Thoracic aorta (tissue), 2 donors: ENCODE measurements at regions not wholly inside any gene's neighbourhood (a gene's known extent, or its start where the extent isn't known, plus 50 kb on each side); places are given as distances from the start of the nearest gene placed in this dataset.

Experiments
- ATAC-seq: fragments of 150-250 bp; one replicate; pipeline ENCODE4 v1.8.0; 2017; ENCODE audit warnings: low read depth; ENCODE audit not compliant: insufficient number of reproducible peaks, low FRiP score
- DNase-seq: peaks from one replicate; pipeline ENCODE4 v3.0.0-alpha.2; 2020; ENCODE audit warnings: low spot score
- H3K27ac ChIP-seq, 2 donors: fragments of 200-600 bp; sonication (generic); 1 replicate in 1 of 2; 2 replicates in 1 of 2; pipeline ENCODE4 v1.5.1; 2016; ENCODE audit warnings: mild to moderate bottlenecking in 2 of 2, moderate library complexity in 2 of 2
- H3K27me3 ChIP-seq: fragments of 200-600 bp; sonication (generic); replicated peaks from 2 replicates; pipeline ENCODE4 v1.6.0; 2016; ENCODE audit warnings: mild to moderate bottlenecking; ENCODE audit not compliant: insufficient read depth
- H3K36me3 ChIP-seq: fragments of 200-600 bp; sonication (generic); one replicate; pipeline ENCODE4 v1.5.1; 2016
- H3K4me1 ChIP-seq, 2 donors: fragments of 200-600 bp; sonication (generic); 1 replicate in 1 of 2; 2 replicates in 1 of 2; pipeline versions ENCODE4 v1.5.1 to v1.6.0; 2016; ENCODE audit warnings: low read depth in 2 of 2, mild to moderate bottlenecking in 1 of 2; ENCODE audit not compliant: control insufficient read depth in 1 of 2
- H3K4me3 ChIP-seq: fragments of 200-600 bp; sonication (generic); 2 replicates; pipeline ENCODE4 v1.5.1; 2016; ENCODE audit warnings: mild to moderate bottlenecking
- H3K9me3 ChIP-seq: fragments of 200-600 bp; sonication (generic); 2 replicates; pipeline ENCODE4 v1.5.1; 2016
- TF ChIP-seq, protein P1 (sequence below): fragments of 200-600 bp; sonication (generic); IDR thresholded peaks from one replicate; pipeline ENCODE4 v1.5.1; 2019; ENCODE audit warnings: antibody characterized with exemption

DNA sequence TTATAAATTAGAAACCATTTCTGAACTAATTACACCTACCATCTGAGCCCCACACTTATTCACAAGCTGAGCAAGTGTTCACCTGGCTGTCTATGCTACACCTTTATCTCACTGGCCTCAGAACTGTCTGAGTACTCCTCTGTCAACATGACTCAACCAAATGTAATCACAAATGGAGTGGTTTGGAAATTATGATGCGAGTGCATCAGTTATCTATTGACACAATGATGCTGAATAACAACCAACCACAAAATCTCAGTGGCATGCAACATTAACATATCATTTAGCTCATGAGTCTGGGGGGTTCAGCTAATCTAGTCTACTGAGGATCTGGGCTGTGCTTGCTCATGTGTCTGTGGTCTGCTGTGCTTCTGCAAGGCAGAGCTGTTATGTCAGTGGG, 184.2 kb upstream of the NXPH2 start:
- Histone ChIP-seq H3K4me3 (no peak overlapping the region), H3K27ac (no peak overlapping the region), H3K27me3 (no peaks in the 10 kb centered on the region), H3K9me3 (no peaks in the 10 kb centered on the region), H3K4me1 (no peaks in the 10 kb centered on the region), H3K36me3 (no peaks in the 10 kb centered on the region)
- no peak for DNase-seq
- TF ChIP-seq, protein P1, sequence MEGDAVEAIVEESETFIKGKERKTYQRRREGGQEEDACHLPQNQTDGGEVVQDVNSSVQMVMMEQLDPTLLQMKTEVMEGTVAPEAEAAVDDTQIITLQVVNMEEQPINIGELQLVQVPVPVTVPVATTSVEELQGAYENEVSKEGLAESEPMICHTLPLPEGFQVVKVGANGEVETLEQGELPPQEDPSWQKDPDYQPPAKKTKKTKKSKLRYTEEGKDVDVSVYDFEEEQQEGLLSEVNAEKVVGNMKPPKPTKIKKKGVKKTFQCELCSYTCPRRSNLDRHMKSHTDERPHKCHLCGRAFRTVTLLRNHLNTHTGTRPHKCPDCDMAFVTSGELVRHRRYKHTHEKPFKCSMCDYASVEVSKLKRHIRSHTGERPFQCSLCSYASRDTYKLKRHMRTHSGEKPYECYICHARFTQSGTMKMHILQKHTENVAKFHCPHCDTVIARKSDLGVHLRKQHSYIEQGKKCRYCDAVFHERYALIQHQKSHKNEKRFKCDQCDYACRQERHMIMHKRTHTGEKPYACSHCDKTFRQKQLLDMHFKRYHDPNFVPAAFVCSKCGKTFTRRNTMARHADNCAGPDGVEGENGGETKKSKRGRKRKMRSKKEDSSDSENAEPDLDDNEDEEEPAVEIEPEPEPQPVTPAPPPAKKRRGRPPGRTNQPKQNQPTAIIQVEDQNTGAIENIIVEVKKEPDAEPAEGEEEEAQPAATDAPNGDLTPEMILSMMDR = no peak
- ATAC-seq = no peak

DNA sequence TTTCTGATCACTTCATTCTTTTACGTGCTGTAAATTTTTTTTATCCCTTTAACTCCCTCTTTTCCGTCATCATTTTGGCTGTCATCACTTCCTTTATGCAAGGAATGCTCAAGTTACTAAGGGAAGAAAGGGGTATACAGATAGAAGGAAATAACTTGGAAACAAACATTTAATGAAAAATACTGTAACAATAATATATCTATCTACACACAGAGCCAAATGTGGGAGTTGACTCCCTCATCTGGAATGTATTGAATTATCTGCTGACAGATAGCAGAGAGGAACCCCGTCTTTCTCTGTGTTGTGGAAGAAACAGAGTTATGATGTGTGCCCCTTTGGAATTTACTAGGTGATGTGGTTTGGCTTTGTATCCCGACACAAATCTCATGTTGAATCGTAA, 182.5 kb upstream of the NXPH2 start:
- TF ChIP-seq, protein P1 = no peak
- DNase-seq = no peak
- no peaks in the 10 kb centered on the region for H3K9me3 ChIP-seq
- H3K4me3 ChIP-seq = no peak overlapping the region
- H3K27me3 ChIP-seq = no peaks in the 10 kb centered on the region
- no peaks in the 10 kb centered on the region for H3K36me3 ChIP-seq
- H3K4me1 ChIP-seq = no peaks in the 10 kb centered on the region
- ATAC-seq = no peak
- H3K27ac ChIP-seq = no peak overlapping the region

DNA sequence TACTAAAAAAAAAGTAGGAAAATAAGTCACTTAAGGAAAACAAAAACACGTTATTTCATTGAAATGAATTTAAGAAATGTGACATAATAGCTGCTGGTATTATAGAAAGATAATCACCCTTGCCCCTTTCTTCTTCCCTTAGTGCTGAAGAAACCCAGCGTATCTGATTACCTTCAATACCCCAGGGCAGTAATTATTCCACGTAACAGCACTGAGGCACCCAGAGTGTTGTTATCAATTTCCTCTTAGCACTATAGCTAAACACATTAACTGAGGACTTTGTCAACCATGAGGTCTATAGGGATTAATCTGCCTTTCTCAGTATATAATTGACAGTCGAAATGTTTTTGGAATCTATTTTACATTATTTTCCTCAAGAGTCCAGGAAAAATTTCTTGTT, 180.0 kb upstream of the NXPH2 start:
- TF ChIP-seq, protein P1 = no peak
- Histone ChIP-seq H3K4me3 (no peak overlapping the region), H3K36me3 (no peaks in the 10 kb centered on the region), H3K27ac (no peak overlapping the region), H3K9me3 (no peaks in the 10 kb centered on the region), H3K27me3 (no peaks in the 10 kb centered on the region), H3K4me1 (no peaks in the 10 kb centered on the region)
- DNase-seq (no peak), ATAC-seq (no peak)

DNA sequence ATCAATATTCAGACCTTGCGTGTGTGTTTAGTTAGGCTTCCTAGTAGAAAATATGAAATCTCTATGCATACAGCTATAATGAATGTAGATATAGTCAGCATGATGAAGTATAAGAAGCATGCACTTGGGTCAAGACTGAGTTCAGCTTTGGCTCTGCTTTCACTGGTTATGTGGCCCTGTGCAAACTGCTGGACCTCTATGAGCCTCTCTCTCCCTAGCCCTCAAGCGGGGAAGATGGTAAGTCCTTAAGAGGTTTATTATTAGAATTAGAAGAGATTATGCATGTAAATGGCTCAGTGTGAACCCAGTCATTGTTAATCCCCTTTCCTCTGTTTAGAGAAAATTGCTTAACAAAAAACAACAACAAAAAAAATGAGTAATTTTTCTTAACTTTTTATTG, 178.8 kb upstream of the NXPH2 start:
- Histone ChIP-seq H3K4me3 (no peak overlapping the region), H3K27me3 (no peaks in the 10 kb centered on the region), H3K27ac (no peak overlapping the region), H3K36me3 (no peaks in the 10 kb centered on the region), H3K4me1 (no peaks in the 10 kb centered on the region), H3K9me3 (no peaks in the 10 kb centered on the region)
- TF ChIP-seq, protein P1 = no peak
- no peak for DNase-seq
- ATAC-seq = no peak

DNA sequence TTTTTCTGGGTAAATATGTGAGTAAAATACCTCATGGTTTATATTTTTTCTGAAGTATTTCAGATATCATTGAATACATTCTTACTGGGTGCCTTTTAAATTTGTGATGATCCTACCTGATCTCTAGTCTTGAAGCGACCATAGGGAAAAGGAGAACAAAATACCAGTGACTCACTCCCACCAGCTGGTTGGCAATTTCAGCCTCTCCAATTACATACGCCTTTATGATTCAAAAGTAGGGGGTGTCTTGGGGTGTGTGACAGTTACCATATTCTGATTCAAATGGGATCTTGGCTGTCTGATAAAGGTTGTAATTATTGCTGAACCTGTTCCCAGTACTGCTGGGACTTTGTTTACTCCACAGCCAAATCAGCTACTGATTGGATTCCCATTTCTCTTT, 175.9 kb upstream of the NXPH2 start:
- H3K9me3 ChIP-seq = no peaks in the 10 kb centered on the region

More for the DNA sequence above, 175.9 kb upstream of the NXPH2 start:
- no peak for ATAC-seq
- Histone ChIP-seq H3K27me3 (no peaks in the 10 kb centered on the region), H3K4me1 (no peaks in the 10 kb centered on the region), H3K27ac (no peak overlapping the region), H3K36me3 (no peaks in the 10 kb centered on the region), H3K4me3 (no peak overlapping the region)
- no peak for DNase-seq
- TF ChIP-seq, protein P1 = no peak
